Breast epithelium (tissue), 3 donors: ENCODE measurements at regions not wholly inside any gene's neighbourhood (a gene's known extent, or its start where the extent isn't known, plus 50 kb on each side); places are given as distances from the start of the nearest gene placed in this dataset.

Experiments
- CTCF ChIP-seq, 3 donors: fragments of 450-650 bp; IDR thresholded peaks; one replicate each; pipeline ENCODE4 v1.5.1; 2016 to 2017; ENCODE audit warnings: antibody characterized with exemption in 3 of 3, mild to moderate bottlenecking in 3 of 3, moderate library complexity in 3 of 3
- POLR2AphosphoS5 ChIP-seq, 3 donors: sonication (generic); formaldehyde crosslinking; IDR thresholded peaks; one replicate each; pipeline ENCODE4 v1.6.1; 2017; ENCODE audit warnings: antibody characterized with exemption in 3 of 3

GRCh38 chr9:14437354-14438231 lies 123.7 kb upstream of the NFIB start:
- TF ChIP-seq CTCF (IDR thresholded peaks at IDR 0.05) = no peak
- no peak for TF ChIP-seq POLR2AphosphoS5 (IDR thresholded peaks at IDR 0.05)
